A172 (cell line): ENCODE measurements at regions not wholly inside any gene's neighbourhood (a gene's known extent, or its start where the extent isn't known, plus 50 kb on each side); places are given as distances from the start of the nearest gene placed in this dataset.
A peak's percentile ranks its signal among the peaks of the same experiment; 100 is the strongest.

Source experiments
- DNase-seq: peaks from one replicate; pipeline ENCODE4 v3.0.0-alpha.2; 2015; ENCODE audit warnings: low spot score

DNA sequence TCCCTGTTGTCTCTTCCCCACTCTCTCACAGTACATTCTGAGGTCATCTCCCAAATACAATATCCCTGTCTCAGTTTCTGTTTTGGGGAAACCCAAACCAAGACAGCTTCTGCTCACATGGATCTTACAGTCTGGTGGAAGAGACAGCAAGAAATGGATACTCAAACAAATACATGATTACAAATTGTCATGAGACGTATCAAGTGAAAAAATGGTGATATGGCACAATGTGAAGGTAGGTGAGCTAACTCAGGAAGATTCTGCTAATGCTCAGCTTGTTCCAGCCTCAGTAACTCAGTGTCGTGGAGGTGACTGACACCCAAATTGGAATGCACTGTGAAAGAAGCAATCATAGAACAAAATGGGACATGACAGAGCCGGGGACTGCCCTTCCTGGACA lies 68.3 kb downstream of the CHST1 start:
- DNase-seq: no peak

DNA sequence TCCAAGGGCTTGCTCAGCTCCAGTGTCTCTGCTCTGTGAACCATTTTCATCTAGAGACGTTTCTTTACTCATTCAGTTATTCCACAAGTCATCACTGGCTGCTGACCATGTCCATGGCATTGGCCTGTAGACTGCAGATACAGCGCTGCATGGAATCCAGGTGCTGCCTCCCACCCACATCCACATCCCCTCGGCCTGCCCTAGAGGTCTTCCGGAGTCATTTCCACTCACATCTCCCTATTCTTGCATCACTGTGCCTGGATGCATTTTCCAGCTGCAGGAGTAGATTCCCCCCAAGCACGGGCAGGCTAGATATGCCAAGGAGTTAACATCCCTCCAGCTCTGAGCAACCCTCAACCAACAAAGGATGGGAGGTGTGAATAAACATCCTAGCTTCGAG lies 68.9 kb downstream of the CHST1 start:
- no peak for DNase-seq

DNA sequence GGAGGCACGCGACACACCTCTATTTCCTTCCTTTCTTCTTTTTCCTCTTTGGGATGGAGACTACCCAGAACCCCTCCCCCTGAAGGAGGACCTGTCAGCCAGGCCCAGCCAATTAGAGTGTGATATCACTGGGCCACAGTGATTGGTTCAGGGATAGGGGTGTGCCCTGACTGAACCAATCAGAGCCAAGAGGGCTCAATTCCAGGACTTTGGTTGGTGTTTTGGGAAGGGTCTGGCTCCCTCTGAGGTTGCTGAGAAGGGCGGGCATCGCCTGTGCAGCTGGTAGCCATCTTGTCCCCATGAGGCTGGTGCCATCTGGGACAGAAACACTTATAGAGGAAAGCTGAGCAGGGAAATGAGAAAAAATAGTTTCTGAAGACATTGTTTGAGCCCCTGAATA lies 71.4 kb downstream of the CHST1 start:
- peak; percentile 46 for DNase-seq

DNA sequence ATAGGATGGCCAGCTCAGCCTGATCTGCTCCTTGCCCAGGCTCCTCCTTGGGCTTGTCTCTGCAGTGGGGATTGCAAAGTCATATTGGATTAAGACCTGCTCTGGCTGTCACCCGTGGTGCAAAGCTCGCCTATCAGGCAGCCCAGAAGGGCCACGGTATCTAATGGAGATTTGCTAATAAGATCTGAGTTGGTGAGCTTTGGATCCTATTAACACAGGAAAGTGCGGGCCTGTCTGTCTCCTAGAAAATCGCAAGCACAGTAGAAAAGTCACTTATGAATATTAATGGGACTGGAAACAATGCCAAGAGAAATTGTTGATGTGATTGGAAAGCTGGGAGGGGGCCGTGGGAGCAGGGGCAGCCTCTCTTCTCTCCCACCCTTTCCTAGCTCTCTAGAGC lies 72.8 kb downstream of the CHST1 start:
- DNase-seq: no peak

DNA sequence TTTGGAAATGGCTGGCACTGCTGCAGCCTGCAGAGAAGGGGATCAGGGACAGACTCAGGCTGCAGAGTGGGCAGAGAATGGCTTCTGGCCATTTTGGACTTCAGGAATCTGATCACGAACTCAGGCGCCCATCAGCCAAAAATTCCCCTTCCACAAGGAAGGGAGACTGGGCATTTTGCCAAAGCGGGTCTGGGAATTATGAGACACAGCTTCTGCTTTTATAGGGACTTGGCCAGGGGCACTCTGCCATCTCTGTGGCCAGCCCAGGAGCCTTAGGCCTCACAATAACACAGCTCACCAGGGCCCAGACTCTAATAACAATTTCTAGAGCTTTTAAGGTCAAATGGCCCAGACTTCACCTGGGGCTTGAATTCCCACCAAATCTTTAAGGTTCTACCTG lies 74.7 kb downstream of the CHST1 start:
- DNase-seq: peak; percentile 21

DNA sequence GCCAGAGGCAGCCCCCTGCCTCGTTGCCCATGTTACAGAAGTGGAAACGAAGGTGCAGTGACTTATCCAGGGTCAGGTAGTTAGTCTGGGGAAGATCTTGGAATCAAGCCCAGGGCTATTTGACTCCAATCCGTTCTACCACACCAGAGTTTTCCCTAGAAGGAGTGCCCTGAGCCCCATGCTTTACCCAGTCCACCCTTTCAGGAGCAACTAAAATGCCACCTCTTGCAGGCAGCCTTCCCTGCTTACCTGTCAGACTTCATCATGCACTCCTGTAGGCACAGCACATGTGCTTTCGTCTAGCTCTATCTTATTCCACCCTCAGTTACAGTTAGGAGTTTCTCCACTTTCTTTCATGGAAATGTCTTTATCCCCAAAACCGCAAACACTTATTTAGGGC lies 80.2 kb downstream of the CHST1 start:
- DNase-seq: no peak

DNA sequence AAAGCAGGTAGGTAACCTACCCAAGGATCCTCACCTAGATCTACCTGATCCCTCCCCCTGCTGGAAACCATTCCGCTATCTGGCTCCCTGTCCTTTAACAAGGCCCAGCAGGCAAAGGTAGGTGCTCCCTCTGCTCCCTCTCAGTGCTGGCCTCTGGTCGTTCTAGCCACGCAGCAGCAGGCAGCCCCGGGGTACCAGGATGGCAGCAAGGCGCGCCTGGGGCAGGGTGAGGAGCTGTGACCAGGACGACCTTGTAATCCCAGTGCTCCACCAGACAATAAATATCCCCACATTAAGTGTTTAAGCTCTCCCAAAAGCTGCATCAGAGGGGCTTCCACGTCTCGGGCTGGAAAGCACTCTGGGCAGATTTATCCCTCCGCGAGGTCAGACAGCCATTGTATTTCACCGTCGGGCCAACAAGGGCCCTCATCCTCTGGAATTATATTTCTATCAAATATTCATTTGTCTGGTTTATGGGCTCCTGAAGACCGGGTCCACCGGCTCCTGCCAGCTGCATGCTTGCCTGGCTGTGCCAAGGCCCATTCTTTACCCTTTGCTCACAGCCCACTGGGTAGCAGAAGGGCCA lies 81.3 kb downstream of the CHST1 start:
- DNase-seq: no peak

DNA sequence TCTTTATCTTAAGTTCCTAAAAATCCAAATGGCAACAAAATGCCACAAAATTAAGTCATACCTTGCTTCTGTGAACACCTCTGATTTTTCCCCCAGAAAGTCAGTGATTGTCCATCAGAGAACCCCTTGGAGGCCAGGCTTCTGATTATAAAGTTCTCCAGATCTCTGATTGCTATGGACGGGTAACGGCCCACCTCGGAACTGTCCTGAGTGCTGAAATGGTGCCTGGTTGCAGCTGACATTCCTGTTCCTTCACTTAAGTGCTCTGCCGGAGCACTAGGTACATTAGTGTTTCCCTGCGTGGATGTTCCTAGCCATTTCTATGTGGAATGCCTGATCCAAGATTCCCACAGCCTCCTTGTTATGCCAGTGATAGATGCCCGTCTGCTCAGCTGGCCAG lies 85.0 kb downstream of the CHST1 start:
- DNase-seq: peak; percentile 56

DNA sequence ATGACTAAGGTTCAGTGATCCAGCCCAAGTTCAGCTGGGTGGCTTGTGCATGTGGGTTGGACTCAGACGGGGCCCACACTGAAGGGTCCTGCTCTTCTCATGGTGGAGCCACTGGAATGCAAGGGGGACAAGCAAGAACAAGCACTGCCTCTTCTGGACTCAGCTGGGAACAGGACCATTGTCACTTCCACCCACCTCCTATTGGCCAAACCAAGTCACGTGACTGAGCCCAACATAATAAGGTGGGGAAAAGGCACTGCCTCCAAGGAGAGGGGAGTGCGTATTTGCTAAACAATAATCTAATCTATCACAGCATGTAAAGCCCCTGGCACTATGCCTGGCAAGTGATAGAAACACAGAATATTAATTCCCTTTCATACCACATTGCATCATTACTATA lies 87.1 kb downstream of the CHST1 start:
- DNase-seq: no peak

DNA sequence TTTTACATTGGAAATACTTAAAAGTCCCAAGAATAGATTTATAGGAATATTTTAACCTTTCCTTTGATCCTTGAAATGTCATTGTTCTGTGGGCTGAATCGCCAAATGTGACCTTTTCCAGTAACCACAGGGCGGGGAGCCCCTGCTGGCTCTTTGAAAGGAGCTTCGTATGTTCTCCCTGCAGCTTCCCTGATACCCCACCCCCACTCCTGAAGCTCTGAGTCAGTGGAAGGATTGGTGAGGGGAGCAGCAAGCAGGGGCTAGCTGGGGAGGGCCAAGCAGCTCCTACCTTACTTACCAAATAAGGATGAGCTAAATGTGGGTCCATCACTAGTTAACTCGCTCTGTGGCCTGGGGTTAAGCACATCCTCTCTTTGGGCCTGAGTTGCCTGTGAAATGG lies 87.7 kb downstream of the CHST1 start:
- DNase-seq: no peak

DNA sequence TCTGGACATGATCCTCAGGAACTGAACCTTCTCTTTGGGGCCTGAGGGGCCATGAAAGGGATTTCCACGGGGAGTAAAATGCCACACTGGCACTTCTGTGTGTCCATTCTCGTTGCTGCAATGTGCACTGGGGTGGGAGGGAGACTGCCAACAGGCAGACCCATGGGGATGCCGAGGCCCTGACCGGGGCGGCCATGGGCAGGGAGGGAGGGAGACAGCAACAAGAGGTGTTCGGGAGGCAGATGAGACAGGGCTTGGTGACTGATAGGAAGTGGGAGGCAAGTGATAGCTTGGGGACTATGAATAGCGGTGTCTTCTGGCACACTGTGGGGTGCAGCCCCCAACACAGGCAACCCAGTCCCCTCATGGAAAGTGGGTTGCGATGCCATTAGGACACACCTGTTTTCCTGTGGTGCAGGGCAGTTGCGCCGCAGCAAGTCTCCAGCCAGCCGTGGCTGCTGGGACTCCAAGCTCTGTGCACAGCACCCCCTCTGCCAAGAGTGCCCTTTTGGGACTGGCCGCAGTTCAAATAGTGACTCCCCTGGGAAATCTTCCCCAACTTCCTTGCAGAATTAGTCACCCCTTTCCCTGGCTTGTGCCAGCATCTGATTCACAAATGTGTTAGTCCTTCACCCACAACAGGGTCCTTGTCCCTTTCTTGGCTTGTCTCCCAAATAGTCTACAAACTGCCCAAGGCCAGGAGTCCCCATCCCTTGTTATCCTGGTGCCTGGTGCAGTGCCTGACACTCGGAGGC lies 88.8 kb downstream of the CHST1 start:
- DNase-seq: peak; percentile 28

DNA sequence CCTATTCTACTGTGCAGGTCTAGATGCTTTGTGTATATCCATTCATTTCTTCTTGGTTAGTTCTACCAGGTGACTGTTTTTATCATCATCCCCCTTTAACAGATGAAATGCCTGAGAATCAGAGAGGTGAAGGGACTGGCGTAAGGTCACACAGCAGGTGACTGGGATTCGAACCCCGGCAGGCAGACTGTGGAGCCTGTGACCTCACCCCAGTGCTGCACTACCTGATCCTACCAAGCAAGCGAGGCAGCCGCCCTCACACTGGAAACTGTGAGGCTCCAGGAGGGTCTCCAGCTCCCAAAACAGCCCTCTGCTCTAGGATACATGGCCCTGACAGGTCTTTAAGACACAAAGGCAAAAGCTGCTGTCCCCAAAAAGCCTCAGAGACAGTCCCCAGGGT lies 91.7 kb downstream of the CHST1 start:
- no peak for DNase-seq

DNA sequence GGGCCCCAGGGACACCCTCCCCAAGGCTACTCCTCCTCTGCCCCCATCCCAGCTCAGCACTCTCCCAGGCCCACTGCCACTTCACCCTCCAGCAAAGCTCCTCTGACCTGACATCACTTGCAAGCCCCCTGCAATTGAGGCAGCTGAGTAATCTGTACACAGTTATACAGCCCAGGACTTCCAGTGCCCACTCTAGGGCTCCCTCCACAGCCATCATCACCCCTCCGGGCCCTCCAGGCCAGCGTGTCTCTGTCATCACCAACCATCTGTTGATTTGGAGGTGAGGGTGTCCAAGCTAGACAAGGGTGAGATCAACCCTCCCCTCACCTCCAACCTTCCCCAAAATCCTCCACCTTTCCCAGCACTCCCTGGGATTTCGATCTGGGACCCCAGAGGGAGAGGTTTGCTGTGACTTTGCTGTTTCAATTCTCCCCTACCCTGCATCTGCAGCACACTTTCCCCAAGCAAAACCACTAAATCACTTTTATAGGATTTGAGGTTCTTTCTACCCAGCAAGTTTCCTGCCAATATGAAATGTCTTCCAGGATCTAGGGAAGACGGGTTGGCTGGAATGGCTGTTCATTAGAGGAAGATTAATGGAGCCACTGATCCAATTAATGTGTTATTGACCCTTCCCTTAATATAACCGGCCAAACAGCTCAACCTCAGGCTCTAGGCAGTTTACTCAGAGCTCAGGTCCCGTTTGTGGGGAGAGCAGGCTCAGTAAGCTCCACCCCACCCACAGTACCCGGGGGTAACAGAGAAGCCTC lies 92.9 kb downstream of the CHST1 start:
- no peak for DNase-seq

DNA sequence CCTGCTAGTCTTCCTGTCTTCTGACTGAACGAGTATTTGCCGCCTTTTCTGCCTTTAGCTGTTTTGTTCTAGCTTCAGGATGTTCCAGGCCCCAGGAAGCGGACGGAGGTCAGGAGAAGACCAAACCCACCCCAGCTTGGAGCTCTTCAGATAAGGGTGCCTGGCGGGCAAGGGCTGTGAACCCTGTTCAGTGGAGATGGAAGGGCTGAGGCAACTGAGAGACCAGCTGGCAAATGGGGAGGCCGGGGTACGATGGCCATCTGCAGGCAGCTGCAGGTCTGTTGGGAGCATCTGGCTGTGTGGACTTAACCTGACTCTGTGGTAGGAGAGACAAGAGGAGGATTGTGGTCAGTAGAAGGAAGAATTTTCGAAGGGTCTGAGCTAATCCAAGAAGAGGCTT lies 95.6 kb downstream of the CHST1 start:
- DNase-seq: no peak

DNA sequence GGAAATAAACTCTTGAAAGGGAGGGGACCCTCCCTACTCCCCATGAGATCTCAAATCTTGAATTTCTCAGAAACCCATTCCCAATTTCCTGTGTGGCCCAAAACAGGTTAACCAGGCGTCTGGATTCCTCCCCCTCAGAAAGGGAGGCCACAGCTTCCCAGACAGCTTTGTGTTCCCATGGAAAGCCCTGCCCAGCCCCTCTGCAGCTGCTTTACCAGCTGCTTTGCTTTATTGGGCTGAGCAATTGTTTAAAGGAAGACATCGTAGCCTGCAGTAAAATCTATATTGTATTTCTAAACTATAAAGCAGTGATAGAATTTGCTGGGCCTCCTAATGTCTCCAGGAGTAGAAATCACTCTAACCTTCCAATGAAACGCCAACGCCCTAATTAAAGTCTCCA lies 97.4 kb downstream of the CHST1 start:
- DNase-seq: no peak

DNA sequence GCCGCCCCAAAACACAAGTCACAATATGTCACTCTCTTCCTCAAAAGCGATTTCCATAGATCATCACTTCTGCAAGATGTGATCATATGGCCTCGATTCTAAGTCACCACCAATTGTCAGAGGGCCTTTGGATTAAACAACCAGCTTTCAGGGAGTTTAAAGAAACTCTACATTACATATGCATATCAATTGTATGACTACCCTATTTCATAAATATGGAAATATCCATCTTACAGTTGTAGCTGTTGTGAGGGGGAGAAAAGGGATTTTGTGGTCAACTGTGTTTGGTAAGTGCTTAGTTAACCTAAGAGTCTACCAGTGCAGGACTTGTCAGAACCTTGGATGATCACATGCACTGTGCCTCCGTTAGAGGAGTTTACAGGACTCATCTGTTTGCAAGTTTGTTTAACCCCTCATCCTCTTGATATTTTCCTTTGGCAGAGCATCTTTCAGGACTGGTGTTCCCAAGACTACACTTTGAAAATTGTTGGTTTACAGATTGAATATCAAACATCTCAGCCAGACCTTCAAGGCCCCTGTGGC lies 99.9 kb downstream of the CHST1 start:
- no peak for DNase-seq

DNA sequence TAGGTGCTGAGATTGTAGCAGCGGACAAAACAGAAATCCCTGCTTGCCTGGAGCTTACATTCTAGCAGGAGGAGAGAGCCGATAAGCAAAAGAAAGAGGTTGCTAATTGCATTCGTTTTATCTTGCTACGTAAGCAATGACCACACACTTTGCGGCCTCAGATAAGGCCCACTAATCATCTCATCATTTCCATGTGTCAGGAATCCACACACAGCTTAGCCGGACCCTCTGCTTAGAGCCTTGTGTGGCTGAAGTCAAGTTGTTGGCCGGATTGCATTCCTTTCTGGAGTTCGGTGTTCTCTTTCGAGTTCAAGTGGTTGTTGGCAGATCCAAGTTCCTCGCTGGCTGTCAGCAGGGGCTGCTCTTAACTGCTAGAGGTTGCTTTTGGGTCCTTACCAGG lies 101.6 kb downstream of the CHST1 start:
- DNase-seq: no peak

DNA sequence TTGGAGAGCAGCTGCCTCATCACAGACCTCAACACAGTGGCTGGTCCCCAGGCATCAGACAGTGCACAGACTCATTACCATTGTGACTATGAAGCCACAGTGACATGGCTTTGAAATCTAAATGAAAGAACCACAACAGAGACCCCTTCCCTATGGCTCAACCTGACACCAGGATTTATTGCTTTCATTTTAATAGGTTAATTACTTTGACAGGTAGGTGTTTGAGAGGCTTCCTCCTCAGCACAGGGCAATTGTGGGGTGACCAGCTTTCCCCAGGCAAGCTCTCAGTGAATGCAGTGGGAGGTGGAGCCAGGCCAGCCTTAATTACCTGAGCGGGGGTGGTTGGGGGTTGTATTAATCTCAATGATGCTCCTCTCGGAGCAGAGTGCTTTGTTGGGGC lies 102.3 kb downstream of the CHST1 start:
- DNase-seq: no peak

DNA sequence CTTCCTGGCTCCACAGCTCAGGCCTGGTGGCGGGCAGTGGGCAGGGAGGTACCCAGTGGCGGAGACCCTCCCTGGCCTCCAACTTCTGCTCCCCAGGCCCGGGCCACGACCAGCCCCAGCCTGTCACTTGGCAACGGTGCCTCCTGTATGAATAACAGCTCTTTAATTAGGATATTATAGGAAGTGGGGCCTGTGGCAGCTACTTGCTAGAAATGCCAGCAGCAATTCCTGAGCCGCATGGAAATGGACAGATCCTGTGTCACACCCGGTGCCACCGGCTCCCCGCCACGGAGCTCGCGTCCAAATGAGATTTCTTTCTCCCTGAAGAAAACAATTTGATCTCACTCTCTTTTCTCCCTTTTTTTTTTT lies 104.5 kb downstream of the CHST1 start:
- no peak for DNase-seq

DNA sequence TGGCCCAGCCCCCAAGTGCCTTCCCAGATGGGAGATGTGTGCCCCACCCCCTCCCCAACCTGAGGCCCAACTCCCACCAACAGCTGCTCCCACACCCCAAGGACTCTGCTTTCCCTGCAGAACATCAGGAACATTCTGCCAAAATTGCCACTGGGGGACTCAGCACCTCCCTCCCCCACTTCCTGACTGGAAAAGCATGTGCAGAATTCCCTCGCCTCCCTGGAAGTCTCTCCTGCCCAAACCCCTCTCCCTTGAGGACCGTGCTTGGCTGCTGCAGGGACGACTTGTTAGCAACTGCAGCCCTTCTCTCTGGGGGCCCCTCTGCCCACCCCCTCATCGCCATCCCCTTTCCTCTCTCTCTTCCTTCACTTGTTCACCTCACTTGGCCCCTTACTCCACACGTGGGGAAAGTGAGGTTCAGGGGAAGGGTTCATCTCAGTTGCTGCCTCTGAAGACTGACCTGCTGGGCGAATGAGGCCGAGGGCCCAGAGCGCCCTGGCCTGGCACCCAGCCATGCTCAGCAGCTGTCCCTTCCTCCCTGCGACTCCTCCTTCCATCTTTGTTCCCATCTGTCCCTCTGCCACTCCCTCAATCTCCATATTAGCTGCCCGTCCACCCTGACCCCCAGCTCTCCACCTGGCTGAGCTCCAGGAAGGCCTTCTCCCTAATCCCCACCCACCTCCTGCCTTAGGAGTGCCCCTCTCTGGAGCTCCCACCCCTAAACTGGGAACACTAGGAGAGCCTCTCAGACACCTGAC lies 105.1 kb downstream of the CHST1 start:
- DNase-seq: no peak

DNA sequence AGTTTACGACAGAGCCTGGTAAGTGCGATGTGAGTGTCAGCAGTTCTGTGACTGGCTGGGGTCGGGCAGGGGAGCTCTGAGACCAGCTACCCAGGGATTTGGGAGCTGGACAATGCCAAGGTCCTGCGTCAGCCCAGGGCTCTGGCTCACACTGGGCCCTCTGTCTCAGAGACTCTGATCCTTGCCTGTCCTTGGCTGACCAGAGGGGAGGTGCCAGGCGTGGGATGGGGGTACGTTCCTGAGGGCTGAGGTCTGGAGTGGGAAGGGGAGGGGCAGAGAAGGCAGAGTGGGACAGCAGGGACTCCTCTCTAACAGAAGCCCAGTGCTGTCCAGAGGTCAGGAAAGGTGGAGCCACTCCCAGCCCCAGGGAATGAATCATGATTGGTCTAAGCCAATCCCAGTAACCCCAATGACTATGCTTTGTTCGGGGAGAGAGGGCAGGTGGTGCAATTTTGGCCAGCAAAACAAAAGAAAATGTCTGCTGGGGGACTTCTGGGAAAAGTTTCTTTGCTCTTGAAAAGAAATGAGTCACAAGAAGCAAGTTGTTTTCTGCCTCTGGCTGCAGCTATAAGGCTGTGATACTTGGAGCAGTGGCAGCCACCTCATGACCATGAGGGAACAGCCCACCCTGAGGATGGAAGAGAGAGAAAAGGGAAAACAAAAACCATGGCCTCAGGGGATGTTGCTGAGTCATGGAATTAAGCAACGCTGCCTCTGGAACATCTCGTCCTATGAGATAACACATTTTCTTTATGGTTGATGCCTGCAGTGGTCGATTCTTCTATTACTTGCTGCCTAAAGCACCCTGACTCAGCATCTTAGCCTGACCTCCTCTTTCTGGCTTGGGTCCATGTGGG lies 108.3 kb downstream of the CHST1 start:
- peak; percentile 13 for DNase-seq
